ENCODE measurements at regions not wholly inside any gene's neighbourhood (a gene's known extent, or its start where the extent isn't known, plus 50 kb on each side); places are given as distances from the start of the nearest gene placed in this dataset.

- no peaks in the 10 kb centered on the region for H3K36me3 ChIP-seq (ENCODE audit: control insufficient read depth, insufficient read depth, low read length)
- TF ChIP-seq CTCF (IDR thresholded peaks at IDR 0.05) = no peak
- no peaks in the 10 kb centered on the region for H3K27me3 ChIP-seq (ENCODE audit: control insufficient read depth, insufficient read depth, low read length)
- no peak overlapping the region for H3K27ac ChIP-seq
- H3K79me2 ChIP-seq = no peaks in the 10 kb centered on the region
- no peak overlapping the region for H3K9ac ChIP-seq
- H2AFZ ChIP-seq = no peak overlapping the region
- H3K4me3 ChIP-seq (ENCODE audit: low read depth, low read length) = no peak overlapping the region
- H3K4me1 ChIP-seq = no peaks in the 10 kb centered on the region
- H3K4me2 ChIP-seq (ENCODE audit: low read length) = no peak overlapping the region
- H3K9me3 ChIP-seq (ENCODE audit: control insufficient read depth, low read length) = no peaks in the 10 kb centered on the region
These were observed 138.3 kb downstream of the FOXD2 start for GRCh38 chr1:47575855-47576757.

DNA sequence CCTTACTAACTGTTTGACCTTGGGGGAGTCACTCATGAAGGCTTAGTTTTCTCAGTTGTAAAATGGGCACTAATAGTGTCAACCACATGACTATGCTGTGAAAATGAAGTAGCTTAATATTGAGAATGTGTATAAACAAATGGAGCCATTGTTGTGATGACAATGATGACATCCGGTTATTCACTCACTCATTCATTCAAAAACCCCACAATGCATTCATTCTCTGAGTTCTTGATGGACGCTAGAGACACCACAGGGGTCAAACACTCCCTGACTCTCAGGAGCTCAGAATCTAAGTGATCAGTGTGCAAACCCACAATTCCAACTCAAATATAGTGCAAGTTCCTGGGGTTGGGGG is 138.9 kb downstream of the FOXD2 start:
- H3K27me3 ChIP-seq (ENCODE audit: control insufficient read depth, insufficient read depth, low read length) = no peaks in the 10 kb centered on the region

DNA sequence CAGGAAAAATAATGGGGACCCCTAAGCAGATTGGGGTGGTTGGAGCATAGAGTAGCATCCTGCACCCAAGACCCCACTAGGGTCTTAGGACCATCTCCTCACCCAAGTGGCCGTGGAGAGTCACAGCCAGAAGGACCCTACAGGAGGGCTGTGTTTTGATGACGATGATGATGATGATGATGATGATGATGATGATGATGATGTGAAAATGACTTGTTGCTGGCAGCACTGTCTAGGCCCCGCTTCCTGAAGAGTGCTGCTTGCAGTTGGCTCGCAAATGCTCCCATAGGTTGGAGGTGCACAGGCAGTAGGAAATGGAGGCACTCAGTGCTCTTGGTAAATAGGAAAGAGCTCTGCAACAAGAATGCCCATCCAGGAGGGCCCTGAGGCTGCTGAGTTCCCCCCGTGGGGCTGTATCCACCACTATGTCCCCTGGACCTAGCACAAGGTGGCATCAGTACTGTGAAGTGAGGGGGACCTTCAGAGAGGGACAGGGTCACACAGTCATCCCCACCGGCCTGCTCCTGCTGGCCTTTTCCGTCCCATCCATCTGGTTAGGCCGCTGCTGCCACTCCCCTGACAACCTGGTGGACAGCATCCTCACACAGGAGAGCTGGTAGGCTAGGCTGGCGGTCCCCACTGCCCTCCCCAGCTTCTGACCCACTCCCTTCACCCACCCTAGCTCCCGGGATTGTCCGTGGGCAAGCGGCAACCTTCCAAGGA is 139.6 kb downstream of the FOXD2 start:
- no peaks in the 10 kb centered on the region for H3K4me1 ChIP-seq
- H3K9ac ChIP-seq = no peak overlapping the region
- no peaks in the 10 kb centered on the region for H3K27me3 ChIP-seq (ENCODE audit: control insufficient read depth, insufficient read depth, low read length)
- no peak overlapping the region for H3K4me3 ChIP-seq (ENCODE audit: low read depth, low read length)
- no peaks in the 10 kb centered on the region for H3K36me3 ChIP-seq (ENCODE audit: control insufficient read depth, insufficient read depth, low read length)
- H3K27ac ChIP-seq = no peak overlapping the region
- no peak overlapping the region for H3K4me2 ChIP-seq (ENCODE audit: low read length)
- no peaks in the 10 kb centered on the region for H3K9me3 ChIP-seq (ENCODE audit: control insufficient read depth, low read length)
- no peak for TF ChIP-seq CTCF (IDR thresholded peaks at IDR 0.05)
- H3K79me2 ChIP-seq = no peaks in the 10 kb centered on the region
- no peak overlapping the region for H2AFZ ChIP-seq

More for the DNA sequence above, 138.9 kb downstream of the FOXD2 start:
- no peak overlapping the region for H3K27ac ChIP-seq
- H3K9me3 ChIP-seq (ENCODE audit: control insufficient read depth, low read length) = no peaks in the 10 kb centered on the region
- TF ChIP-seq CTCF (IDR thresholded peaks at IDR 0.05) = no peak
- no peaks in the 10 kb centered on the region for H3K4me1 ChIP-seq
- H3K4me2 ChIP-seq (ENCODE audit: low read length) = no peak overlapping the region
- H3K36me3 ChIP-seq (ENCODE audit: control insufficient read depth, insufficient read depth, low read length) = no peaks in the 10 kb centered on the region
- no peak overlapping the region for H3K9ac ChIP-seq
- no peaks in the 10 kb centered on the region for H3K79me2 ChIP-seq
- H2AFZ ChIP-seq = no peak overlapping the region
- no peak overlapping the region for H3K4me3 ChIP-seq (ENCODE audit: low read depth, low read length)

GRCh38 chr1:47578026-47578720 is 140.3 kb downstream of the FOXD2 start:
- H3K27me3 ChIP-seq (ENCODE audit: control insufficient read depth, insufficient read depth, low read length) = no peaks in the 10 kb centered on the region
- H2AFZ ChIP-seq = no peak overlapping the region
- H3K36me3 ChIP-seq (ENCODE audit: control insufficient read depth, insufficient read depth, low read length) = no peaks in the 10 kb centered on the region
- no peak for TF ChIP-seq CTCF (IDR thresholded peaks at IDR 0.05)
- no peaks in the 10 kb centered on the region for H3K4me1 ChIP-seq
- H3K9me3 ChIP-seq (ENCODE audit: control insufficient read depth, low read length) = no peaks in the 10 kb centered on the region
- no peak overlapping the region for H3K27ac ChIP-seq
- H3K79me2 ChIP-seq = no peaks in the 10 kb centered on the region
- no peak overlapping the region for H3K9ac ChIP-seq
- H3K4me2 ChIP-seq (ENCODE audit: low read length) = no peak overlapping the region
- H3K4me3 ChIP-seq (ENCODE audit: low read depth, low read length) = no peak overlapping the region
